ENCODE measurements at regions not wholly inside any gene's neighbourhood (a gene's known extent, or its start where the extent isn't known, plus 50 kb on each side); places are given as distances from the start of the nearest gene placed in this dataset.

- TF ChIP-seq ATF2 (IDR thresholded peaks at IDR 0.05; ENCODE audit: low read length): no peak
- no peak for TF ChIP-seq CREM (IDR thresholded peaks at IDR 0.05; ENCODE audit: low read depth)
Measured at GRCh38 chr17:10899281-10899680, 61.4 kb upstream of the PIRT start (continued).

GRCh38 chr17:10894220-10894619, 56.3 kb upstream of the PIRT start:
- ChIA-PET SMC1A (ENCODE audit: uncharacterized antibody, unreplicated experiment) (no interaction called here), RAD21 (ENCODE audit: unreplicated experiment) (no interaction called here), POLR2A (no interaction called here), CTCF (no interaction called here)
- in situ Hi-C loops (cut with MboI) (loop anchor here (25.0 kb wide), 2 partner anchors 743 to 1043 kb away; no protein-coding TSS in a partner anchor), intact Hi-C loops (cut with micrococcal nuclease; ENCODE audit: unreplicated experiment) (no loop called here)
- Histone ChIP-seq H3K9me3 (replicated peaks; ENCODE audit: control insufficient read depth, insufficient read depth, low read length) (no peaks in the 10 kb centered on the region), H2AFZ (ENCODE audit: control insufficient read depth, low read depth, low read length) (no peak overlapping the region), H3K4me3 (no peak overlapping the region), H4K20me1 (ENCODE audit: control insufficient read depth, insufficient read depth) (no peaks in the 10 kb centered on the region), H3K36me3 (ENCODE audit: control insufficient read depth in 2 of 2, insufficient read depth in 2 of 2, low read length in 1 of 2) (no peaks in the 10 kb centered on the region), H3K79me2 (ENCODE audit: control insufficient read depth, insufficient read depth, low read length) (no peaks in the 10 kb centered on the region), H3K27me3 (replicated peaks in 1 of 2; ENCODE audit: control insufficient read depth in 2 of 2, insufficient read depth in 2 of 2, low read length in 1 of 2) (no peaks in the 10 kb centered on the region), H3K4me1 (ENCODE audit: control insufficient read depth, insufficient read depth, low read length) (no peaks in the 10 kb centered on the region), H3K27ac (ENCODE audit: control insufficient read depth, insufficient read depth) (no peak overlapping the region), H3K9ac (ENCODE audit: control insufficient read depth, insufficient read depth, low read length) (no peak overlapping the region), H3K4me2 (ENCODE audit: control insufficient read depth, insufficient read depth) (no peak overlapping the region)
- no peak for FAIRE-seq
- TF ChIP-seq ZNF217 (IDR thresholded peaks at IDR 0.05) (no peak), SMAD1 (IDR thresholded peaks at IDR 0.05; ENCODE audit: low read depth, partially characterized antibody) (no peak), E2F8 (IDR thresholded peaks at IDR 0.05; ENCODE audit: low read depth, partially characterized antibody) (no peak), SPI1 (IDR thresholded peaks at IDR 0.05; ENCODE audit: borderline replicate concordance, insufficient read depth, low read depth, low read length) (no peak)
- DNase-seq (ENCODE audit: low read depth, low spot score): no peak
- BruUV-seq (replicated peaks): no TSS peak
- WGBS (ENCODE audit: insufficient coverage, insufficient replicate concordance, low lambda C conversion rate, missing lambda C conversion rate): 0% methylated on average over 2 of the region's 2 CpGs
- ATAC-seq: no peak
